ENCODE measurements at regions not wholly inside any gene's neighbourhood (a gene's known extent, or its start where the extent isn't known, plus 50 kb on each side); places are given as distances from the start of the nearest gene placed in this dataset.

- Histone ChIP-seq H3F3A (ENCODE audit: insufficient read depth, low read length, poor library complexity, severe bottlenecking) (no peaks in the 10 kb centered on the region), H3K9ac (ENCODE audit: low read length) (no peak overlapping the region), H3K36me3 (ENCODE audit: insufficient read depth, low read length) (no peaks in the 10 kb centered on the region), H3K27ac (ENCODE audit: low read length) (no peak overlapping the region), H3K9me3 (ENCODE audit: low read length) (no peaks in the 10 kb centered on the region), H3K79me2 (replicated peaks; ENCODE audit: insufficient read depth, low read length) (no peaks in the 10 kb centered on the region), H3K4me3 (ENCODE audit: low read length) (no peak overlapping the region), H3K27me3 (ENCODE audit: insufficient read depth, low read depth, low read length) (no peaks in the 10 kb centered on the region), H2AFZ (ENCODE audit: low read depth, low read length) (no peak overlapping the region), H3K9me2 (ENCODE audit: insufficient read depth, low read length) (no peaks in the 10 kb centered on the region), H3K4me2 (ENCODE audit: low read length) (no peak overlapping the region), H4K20me1 (ENCODE audit: insufficient read depth) (no peaks in the 10 kb centered on the region)
- TF ChIP-seq RAD21 (conservative IDR thresholded peaks at IDR 0.05): no peak
Observed at GRCh38 chr10:55474258-55474657, 673.2 kb upstream of the PCDH15 start.

GRCh38 chr10:55470840-55471239, 669.8 kb upstream of the PCDH15 start:
- H3K4me3 ChIP-seq (ENCODE audit: low read length): no peak overlapping the region
- no peak overlapping the region for H3K27ac ChIP-seq (ENCODE audit: low read length)
- no peak overlapping the region for H3K4me2 ChIP-seq (ENCODE audit: low read length)
- no peaks in the 10 kb centered on the region for H3F3A ChIP-seq (ENCODE audit: insufficient read depth, low read length, poor library complexity, severe bottlenecking)
- no peaks in the 10 kb centered on the region for H3K9me3 ChIP-seq (ENCODE audit: low read length)
- H3K9ac ChIP-seq (ENCODE audit: low read length): no peak overlapping the region
- H4K20me1 ChIP-seq (ENCODE audit: insufficient read depth): no peaks in the 10 kb centered on the region
- no peak overlapping the region for H2AFZ ChIP-seq (ENCODE audit: low read depth, low read length)
- no peaks in the 10 kb centered on the region for H3K27me3 ChIP-seq (ENCODE audit: insufficient read depth, low read depth, low read length)
- TF ChIP-seq MXI1 (conservative IDR thresholded peaks at IDR 0.05; ENCODE audit: poor library complexity, severe bottlenecking): no peak
- no peak for TF ChIP-seq RAD21 (conservative IDR thresholded peaks at IDR 0.05)
- no peak for TF ChIP-seq SMC3 (conservative IDR thresholded peaks at IDR 0.05; ENCODE audit: poor library complexity)
- TF ChIP-seq POLR2AphosphoS5 (IDR thresholded peaks at IDR 0.05): no peak
- no peak for TF ChIP-seq EP300 (conservative IDR thresholded peaks at IDR 0.05; ENCODE audit: poor library complexity, severe bottlenecking)
- TF ChIP-seq CTCF (IDR thresholded peaks at IDR 0.05; ENCODE audit: poor library complexity, severe bottlenecking): no peak
- TF ChIP-seq REST (IDR thresholded peaks at IDR 0.05; ENCODE audit: borderline replicate concordance): no peak
- TF ChIP-seq TAF1 (IDR thresholded peaks at IDR 0.05; ENCODE audit: low read depth): no peak
- TF ChIP-seq EZH2 (IDR thresholded peaks at IDR 0.05; ENCODE audit: borderline replicate concordance, insufficient read depth, low read length, poor library complexity, severe bottlenecking): no peak
- no peaks in the 10 kb centered on the region for H3K36me3 ChIP-seq (ENCODE audit: insufficient read depth, low read length)
- no peaks in the 10 kb centered on the region for H3K9me2 ChIP-seq (ENCODE audit: insufficient read depth, low read length)
- H3K79me2 ChIP-seq (replicated peaks; ENCODE audit: insufficient read depth, low read length): no peaks in the 10 kb centered on the region

Data from neural cell (in vitro differentiated cells).